ENCODE measurements at regions not wholly inside any gene's neighbourhood (a gene's known extent, or its start where the extent isn't known, plus 50 kb on each side); places are given as distances from the start of the nearest gene placed in this dataset.

- ChIA-PET CTCF (no interaction called here), POLR2A (no interaction called here)
- Mint-ChIP-seq H3K4me1 (ENCODE audit: low read depth) (no peaks in the 10 kb centered on the region), H3K4me3 (no peak overlapping the region), H3K9me3 (peaks cover 3% of the 10 kb centered on the region), H3K27ac (no peak overlapping the region), H3K36me3 (ENCODE audit: low read depth) (no peaks in the 10 kb centered on the region), H3K27me3 (no peaks in the 10 kb centered on the region)
- Histone ChIP-seq H3K27me3 (ENCODE audit: control insufficient read depth in 1 of 2, insufficient read depth in 2 of 2, low read length in 2 of 2) (no peaks in the 10 kb centered on the region), H3K36me3 (ENCODE audit: insufficient read depth, low read length) (no peaks in the 10 kb centered on the region), H3K27ac (ENCODE audit: low read depth in 1 of 2, low read length in 2 of 2) (no peak overlapping the region), H3K4me3 (ENCODE audit: low read length) (no peak overlapping the region), H3K4me1 (ENCODE audit: insufficient read depth, low read length) (no peaks in the 10 kb centered on the region), H3K9me3 (ENCODE audit: control insufficient read depth in 1 of 2, insufficient read depth in 1 of 2, low read length in 2 of 2) (no peaks in the 10 kb centered on the region)
- DNase-seq: no peak
- intact Hi-C loops (cut with DNase I, micrococcal nuclease): no loop called here
- ATAC-seq (ENCODE audit: poor library complexity): no peak
- TF ChIP-seq, protein P1, sequence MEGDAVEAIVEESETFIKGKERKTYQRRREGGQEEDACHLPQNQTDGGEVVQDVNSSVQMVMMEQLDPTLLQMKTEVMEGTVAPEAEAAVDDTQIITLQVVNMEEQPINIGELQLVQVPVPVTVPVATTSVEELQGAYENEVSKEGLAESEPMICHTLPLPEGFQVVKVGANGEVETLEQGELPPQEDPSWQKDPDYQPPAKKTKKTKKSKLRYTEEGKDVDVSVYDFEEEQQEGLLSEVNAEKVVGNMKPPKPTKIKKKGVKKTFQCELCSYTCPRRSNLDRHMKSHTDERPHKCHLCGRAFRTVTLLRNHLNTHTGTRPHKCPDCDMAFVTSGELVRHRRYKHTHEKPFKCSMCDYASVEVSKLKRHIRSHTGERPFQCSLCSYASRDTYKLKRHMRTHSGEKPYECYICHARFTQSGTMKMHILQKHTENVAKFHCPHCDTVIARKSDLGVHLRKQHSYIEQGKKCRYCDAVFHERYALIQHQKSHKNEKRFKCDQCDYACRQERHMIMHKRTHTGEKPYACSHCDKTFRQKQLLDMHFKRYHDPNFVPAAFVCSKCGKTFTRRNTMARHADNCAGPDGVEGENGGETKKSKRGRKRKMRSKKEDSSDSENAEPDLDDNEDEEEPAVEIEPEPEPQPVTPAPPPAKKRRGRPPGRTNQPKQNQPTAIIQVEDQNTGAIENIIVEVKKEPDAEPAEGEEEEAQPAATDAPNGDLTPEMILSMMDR (IDR thresholded peaks at IDR 0.05): no peak
Observed at GRCh38 chr3:118544458-118544857, 490.2 kb downstream of the IGSF11 start.

DNA sequence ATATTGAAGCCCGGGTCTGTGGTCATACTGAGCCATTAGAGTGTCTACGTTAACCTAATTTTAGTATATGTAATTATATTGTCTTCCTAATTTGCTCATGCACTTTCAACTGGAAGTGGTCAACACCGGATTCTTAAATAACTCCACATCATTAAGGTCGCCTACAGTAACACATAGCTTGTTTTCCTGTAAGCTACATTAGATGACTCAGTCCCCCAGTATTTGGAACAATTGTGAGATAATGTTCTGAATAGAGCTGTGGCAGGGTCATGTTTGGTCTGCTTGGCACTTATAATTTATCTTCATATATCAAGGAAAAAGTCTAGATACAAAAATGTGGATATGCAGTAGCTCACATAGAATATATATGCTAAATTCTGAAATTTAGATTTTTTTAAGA is 486.2 kb downstream of the IGSF11 start:
- TF ChIP-seq, protein P1 (IDR thresholded peaks at IDR 0.05): no peak
- no peak for ATAC-seq (ENCODE audit: poor library complexity)
- Mint-ChIP-seq H3K4me3 (no peak overlapping the region), H3K9me3 (no peaks in the 10 kb centered on the region), H3K27me3 (no peaks in the 10 kb centered on the region), H3K27ac (no peak overlapping the region), H3K4me1 (ENCODE audit: low read depth) (no peaks in the 10 kb centered on the region), H3K36me3 (ENCODE audit: low read depth) (no peaks in the 10 kb centered on the region)
- Histone ChIP-seq H3K27me3 (ENCODE audit: control insufficient read depth in 1 of 2, insufficient read depth in 2 of 2, low read length in 2 of 2) (no peaks in the 10 kb centered on the region), H3K4me1 (ENCODE audit: insufficient read depth, low read length) (no peaks in the 10 kb centered on the region), H3K27ac (ENCODE audit: low read depth in 1 of 2, low read length in 2 of 2) (no peak overlapping the region), H3K4me3 (ENCODE audit: low read length) (no peak overlapping the region), H3K9me3 (ENCODE audit: control insufficient read depth in 1 of 2, insufficient read depth in 1 of 2, low read length in 2 of 2) (no peaks in the 10 kb centered on the region), H3K36me3 (ENCODE audit: insufficient read depth, low read length) (no peaks in the 10 kb centered on the region)
- intact Hi-C loops (cut with DNase I, micrococcal nuclease): no loop called here
- ChIA-PET CTCF (no interaction called here), POLR2A (no interaction called here)
- DNase-seq: no peak

DNA sequence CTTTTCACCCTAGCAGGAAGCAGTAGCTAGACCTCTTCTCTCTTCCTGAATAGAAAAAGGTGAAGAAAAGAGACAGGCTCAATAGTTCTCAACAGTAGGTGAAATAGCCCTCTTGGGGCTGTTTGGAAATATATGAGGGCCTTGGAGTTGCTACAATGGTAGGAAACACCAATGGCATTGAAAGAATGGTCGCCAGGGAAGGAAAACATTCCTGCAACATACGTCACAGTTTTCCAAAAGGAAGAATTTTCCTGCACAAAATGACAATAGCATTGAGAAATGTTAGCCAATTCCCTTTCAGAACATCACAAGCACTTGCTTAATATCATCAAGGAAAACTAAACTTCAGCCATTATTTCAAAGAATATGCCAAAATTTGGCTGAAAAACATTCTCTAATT is 484.5 kb downstream of the IGSF11 start:
- Histone ChIP-seq H3K27me3 (ENCODE audit: control insufficient read depth in 1 of 2, insufficient read depth in 2 of 2, low read length in 2 of 2) (no peaks in the 10 kb centered on the region), H3K4me3 (ENCODE audit: low read length) (no peak overlapping the region), H3K27ac (ENCODE audit: low read depth in 1 of 2, low read length in 2 of 2) (no peak overlapping the region), H3K9me3 (ENCODE audit: control insufficient read depth in 1 of 2, insufficient read depth in 1 of 2, low read length in 2 of 2) (no peaks in the 10 kb centered on the region), H3K4me1 (ENCODE audit: insufficient read depth, low read length) (no peaks in the 10 kb centered on the region), H3K36me3 (ENCODE audit: insufficient read depth, low read length) (no peaks in the 10 kb centered on the region)
- no peaks in the 10 kb centered on the region for H3K4me1 Mint-ChIP-seq (ENCODE audit: low read depth)
- CTCF ChIA-PET: interaction anchor here (0.6 kb wide), 1 partner anchor 31 kb away, joined by 3 read pairs; no protein-coding TSS in a partner anchor
- H3K27me3 Mint-ChIP-seq: no peaks in the 10 kb centered on the region
- no peaks in the 10 kb centered on the region for H3K36me3 Mint-ChIP-seq (ENCODE audit: low read depth)
- ATAC-seq (ENCODE audit: poor library complexity) (no peak), DNase-seq (no peak)
- TF ChIP-seq, protein P1 (IDR thresholded peaks at IDR 0.05): no peak
- intact Hi-C loops (cut with DNase I, micrococcal nuclease): no loop called here
- H3K4me3 Mint-ChIP-seq: no peak overlapping the region
- no peaks in the 10 kb centered on the region for H3K9me3 Mint-ChIP-seq
- no peak overlapping the region for H3K27ac Mint-ChIP-seq
- POLR2A ChIA-PET: no interaction called here

Measured in CD4-positive, alpha-beta T cell (primary cell).